ENCODE measurements at regions not wholly inside any gene's neighbourhood (a gene's known extent, or its start where the extent isn't known, plus 50 kb on each side); places are given as distances from the start of the nearest gene placed in this dataset.

DNA sequence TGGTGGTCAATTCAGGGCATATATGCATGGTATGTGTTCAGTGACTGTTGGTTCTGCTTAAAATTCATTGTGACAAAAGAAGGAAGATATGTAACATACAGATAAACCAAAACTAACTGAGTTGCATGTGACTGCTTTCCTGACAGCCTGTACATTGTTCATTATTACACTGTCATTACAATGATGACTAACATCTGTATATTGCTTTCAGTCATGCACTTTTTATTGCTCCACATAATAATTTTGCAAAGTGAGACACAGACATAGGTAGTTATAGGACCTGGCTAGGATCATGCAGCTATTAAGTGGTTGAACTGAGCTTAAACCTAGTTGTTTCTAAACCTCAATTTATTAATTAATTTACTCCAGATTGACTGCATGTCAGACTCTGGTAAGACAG lies 703.2 kb downstream of the HDGFL1 start:
- no peaks in the 10 kb centered on the region for H3K4me1 ChIP-seq
- H2AFZ ChIP-seq (replicated peaks), result no peak overlapping the region
- no peaks in the 10 kb centered on the region for H4K20me1 ChIP-seq (ENCODE audit: low read depth)
- no peaks in the 10 kb centered on the region for H3F3A ChIP-seq (ENCODE audit: low read depth)
- H3K4me1 Mint-ChIP-seq, result peaks cover 2% of the 10 kb centered on the region
- H3K9ac ChIP-seq, result no peak overlapping the region
- H3K27ac ChIP-seq, result no peak overlapping the region
- no peaks in the 10 kb centered on the region for H3K27me3 Mint-ChIP-seq (ENCODE audit: insufficient read depth, low read depth)
- no peaks in the 10 kb centered on the region for H3K9me3 ChIP-seq (ENCODE audit: low read depth)
- no peak for DNase-seq (ENCODE audit: low spot score)
- no peak overlapping the region for H3K4me2 ChIP-seq
- H3K36me3 ChIP-seq, result no peaks in the 10 kb centered on the region
- TF ChIP-seq EZH2phosphoT487 (IDR thresholded peaks at IDR 0.05), result no peak
- TF ChIP-seq CTCF (IDR thresholded peaks at IDR 0.05), result no peak
- TF ChIP-seq EZH2 (IDR thresholded peaks at IDR 0.05), result no peak
- H3K79me2 ChIP-seq (ENCODE audit: low read depth), result no peaks in the 10 kb centered on the region
- no peak overlapping the region for H3K4me3 Mint-ChIP-seq
- no peak overlapping the region for H3K27ac Mint-ChIP-seq
- H3K36me3 Mint-ChIP-seq, result no peaks in the 10 kb centered on the region
- H3K9me3 Mint-ChIP-seq, result no peaks in the 10 kb centered on the region
- no peaks in the 10 kb centered on the region for H3K27me3 ChIP-seq
- no peak overlapping the region for H3K4me3 ChIP-seq

DNA sequence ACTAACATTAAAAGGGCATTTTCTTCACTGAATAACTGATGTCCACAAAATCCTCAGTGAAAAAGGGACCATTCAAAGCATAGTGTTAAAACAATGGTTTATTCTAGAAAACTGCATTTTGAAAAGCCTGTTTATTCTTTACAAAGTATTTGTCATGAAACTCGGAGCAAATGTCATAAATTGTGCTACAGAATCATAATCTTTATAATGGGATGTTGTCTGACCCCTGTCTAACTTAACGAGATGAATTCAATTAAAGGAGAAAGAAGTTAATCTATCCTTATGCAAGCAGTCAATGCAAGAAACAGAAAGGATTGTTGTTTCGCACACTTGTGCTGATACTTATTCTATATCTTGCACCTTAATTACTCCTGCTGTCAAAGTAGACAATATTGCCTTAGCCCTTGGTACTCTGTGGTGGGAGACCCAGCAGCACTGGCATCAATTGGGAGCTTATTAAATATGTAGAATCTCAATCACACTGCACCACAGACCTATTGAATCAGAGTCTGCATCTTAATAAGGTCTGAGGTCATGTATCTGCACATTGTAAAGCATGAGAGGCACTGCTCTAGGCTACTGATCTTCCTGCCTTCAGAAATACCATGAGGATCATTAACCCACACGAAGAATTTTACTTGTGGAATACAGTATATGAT lies 708.3 kb downstream of the HDGFL1 start:
- no peaks in the 10 kb centered on the region for H3K36me3 Mint-ChIP-seq

DNA sequence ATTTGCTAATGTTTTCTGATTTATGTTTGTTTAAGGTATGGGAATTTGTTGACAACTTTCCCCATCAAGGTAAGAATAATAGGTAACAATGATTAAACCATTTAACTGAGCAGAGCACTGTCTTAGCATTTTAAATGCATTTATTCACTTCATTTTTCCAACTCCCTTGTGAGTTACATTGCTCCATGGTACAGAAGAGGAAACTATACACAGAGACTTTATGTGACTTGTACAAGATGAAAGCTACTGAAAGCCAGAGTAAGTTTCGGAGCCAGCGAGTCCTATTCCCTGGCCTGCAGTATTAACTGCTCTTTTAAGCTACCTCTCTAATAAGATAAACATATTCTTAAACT lies 708.8 kb downstream of the HDGFL1 start:
- no peak overlapping the region for H3K27ac ChIP-seq
- Mint-ChIP-seq H3K4me3 (no peak overlapping the region), H3K27ac (peak overlapping the region; percentile 8), H3K9me3 (no peaks in the 10 kb centered on the region), H3K36me3 (no peaks in the 10 kb centered on the region), H3K27me3 (ENCODE audit: insufficient read depth, low read depth) (no peaks in the 10 kb centered on the region), H3K4me1 (peaks cover 17% of the 10 kb centered on the region)
- H3K4me2 ChIP-seq, result no peak overlapping the region
- H2AFZ ChIP-seq (replicated peaks), result no peak overlapping the region
- no peaks in the 10 kb centered on the region for H3F3A ChIP-seq (ENCODE audit: low read depth)
- H3K79me2 ChIP-seq (ENCODE audit: low read depth), result no peaks in the 10 kb centered on the region
- no peaks in the 10 kb centered on the region for H4K20me1 ChIP-seq (ENCODE audit: low read depth)
- H3K27me3 ChIP-seq, result no peaks in the 10 kb centered on the region
- no peaks in the 10 kb centered on the region for H3K9me3 ChIP-seq (ENCODE audit: low read depth)
- DNase-seq (ENCODE audit: low spot score), result no peak
- no peak overlapping the region for H3K9ac ChIP-seq
- H3K4me3 ChIP-seq, result no peak overlapping the region
- TF ChIP-seq CTCF (IDR thresholded peaks at IDR 0.05) (no peak), EZH2 (IDR thresholded peaks at IDR 0.05) (no peak), EZH2phosphoT487 (IDR thresholded peaks at IDR 0.05) (no peak)
- H3K4me1 ChIP-seq, result no peaks in the 10 kb centered on the region
- H3K36me3 ChIP-seq, result no peaks in the 10 kb centered on the region

More for the DNA sequence above, 708.3 kb downstream of the HDGFL1 start:
- no peak overlapping the region for H3K9ac ChIP-seq
- Mint-ChIP-seq H3K27me3 (ENCODE audit: insufficient read depth, low read depth) (no peaks in the 10 kb centered on the region), H3K4me3 (no peak overlapping the region), H3K4me1 (peaks cover 17% of the 10 kb centered on the region), H3K9me3 (no peaks in the 10 kb centered on the region), H3K27ac (peak overlapping the region; percentile 14)
- no peaks in the 10 kb centered on the region for H3K79me2 ChIP-seq (ENCODE audit: low read depth)
- H3K27me3 ChIP-seq, result no peaks in the 10 kb centered on the region
- H3K4me2 ChIP-seq, result no peak overlapping the region
- no peaks in the 10 kb centered on the region for H4K20me1 ChIP-seq (ENCODE audit: low read depth)
- DNase-seq (ENCODE audit: low spot score), result no peak
- H3K9me3 ChIP-seq (ENCODE audit: low read depth), result no peaks in the 10 kb centered on the region
- no peak overlapping the region for H3K27ac ChIP-seq
- TF ChIP-seq EZH2 (IDR thresholded peaks at IDR 0.05) (no peak), CTCF (IDR thresholded peaks at IDR 0.05) (no peak), EZH2phosphoT487 (IDR thresholded peaks at IDR 0.05) (no peak)
- H3K4me3 ChIP-seq, result no peak overlapping the region
- H3F3A ChIP-seq (ENCODE audit: low read depth), result no peaks in the 10 kb centered on the region
- H2AFZ ChIP-seq (replicated peaks), result no peak overlapping the region
- H3K4me1 ChIP-seq, result no peaks in the 10 kb centered on the region
- no peaks in the 10 kb centered on the region for H3K36me3 ChIP-seq

Measured in neural progenitor cell (in vitro differentiated cells).